ENCODE measurements at regions not wholly inside any gene's neighbourhood (a gene's known extent, or its start where the extent isn't known, plus 50 kb on each side); places are given as distances from the start of the nearest gene placed in this dataset.

DNA sequence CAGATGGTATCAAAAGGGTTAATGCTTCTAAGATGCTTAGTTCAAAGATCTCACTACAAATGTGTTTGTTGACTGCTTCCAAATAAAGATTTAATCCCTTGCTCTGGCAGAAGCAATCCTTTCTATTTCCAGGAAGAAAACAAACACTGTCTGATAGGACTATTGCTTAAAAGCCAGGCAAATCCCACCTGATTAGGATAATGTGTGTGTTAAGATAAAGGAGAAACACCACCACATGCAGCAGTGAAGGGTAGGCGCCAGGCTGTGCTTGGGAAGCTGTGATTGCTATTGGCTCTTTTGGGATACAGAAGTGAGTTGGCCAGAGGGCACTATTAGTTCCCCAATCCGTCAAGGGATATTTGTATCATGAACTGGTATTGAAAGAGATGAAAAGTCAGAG lies 62.8 kb upstream of the LRCH1 start:
- in situ Hi-C loops (cut with MboI; ENCODE audit: low pct_unique_long_range_greater_than_20kb, low sequenced_read_pairs, unreplicated experiment): no loop called here
- no peak for DNase-seq (ENCODE audit: low spot score)
- TF ChIP-seq, protein P1, sequence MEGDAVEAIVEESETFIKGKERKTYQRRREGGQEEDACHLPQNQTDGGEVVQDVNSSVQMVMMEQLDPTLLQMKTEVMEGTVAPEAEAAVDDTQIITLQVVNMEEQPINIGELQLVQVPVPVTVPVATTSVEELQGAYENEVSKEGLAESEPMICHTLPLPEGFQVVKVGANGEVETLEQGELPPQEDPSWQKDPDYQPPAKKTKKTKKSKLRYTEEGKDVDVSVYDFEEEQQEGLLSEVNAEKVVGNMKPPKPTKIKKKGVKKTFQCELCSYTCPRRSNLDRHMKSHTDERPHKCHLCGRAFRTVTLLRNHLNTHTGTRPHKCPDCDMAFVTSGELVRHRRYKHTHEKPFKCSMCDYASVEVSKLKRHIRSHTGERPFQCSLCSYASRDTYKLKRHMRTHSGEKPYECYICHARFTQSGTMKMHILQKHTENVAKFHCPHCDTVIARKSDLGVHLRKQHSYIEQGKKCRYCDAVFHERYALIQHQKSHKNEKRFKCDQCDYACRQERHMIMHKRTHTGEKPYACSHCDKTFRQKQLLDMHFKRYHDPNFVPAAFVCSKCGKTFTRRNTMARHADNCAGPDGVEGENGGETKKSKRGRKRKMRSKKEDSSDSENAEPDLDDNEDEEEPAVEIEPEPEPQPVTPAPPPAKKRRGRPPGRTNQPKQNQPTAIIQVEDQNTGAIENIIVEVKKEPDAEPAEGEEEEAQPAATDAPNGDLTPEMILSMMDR (IDR thresholded peaks at IDR 0.05; ENCODE audit: extremely low read depth, insufficient read depth, missing control alignments): no peak

DNA sequence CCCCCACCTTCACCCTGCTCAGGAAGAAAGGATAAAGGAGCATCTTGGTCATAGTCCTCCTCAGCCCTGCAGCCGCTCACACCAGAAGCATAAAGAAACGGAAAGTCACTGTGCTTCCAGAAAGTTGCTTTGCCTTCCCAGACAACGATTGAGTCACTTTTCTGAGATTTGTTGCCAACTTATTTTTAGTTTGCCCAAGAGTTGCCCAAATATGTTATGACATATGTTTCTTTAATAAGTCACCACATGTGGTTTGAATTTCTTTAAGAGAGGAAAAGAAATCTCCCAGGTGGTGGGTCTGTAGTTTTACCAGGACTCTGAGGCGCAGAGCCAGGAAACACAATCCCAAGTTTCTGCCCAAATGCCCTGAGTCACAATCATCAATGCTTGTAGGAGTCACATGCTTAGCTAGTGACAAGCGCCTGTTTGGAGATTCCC lies 63.4 kb upstream of the LRCH1 start:
- in situ Hi-C loops (cut with MboI; ENCODE audit: low pct_unique_long_range_greater_than_20kb, low sequenced_read_pairs, unreplicated experiment): loop anchor here (10.0 kb wide), 1 partner anchor 235 kb away; no protein-coding TSS in a partner anchor
- TF ChIP-seq, protein P1 (IDR thresholded peaks at IDR 0.05; ENCODE audit: extremely low read depth, insufficient read depth, missing control alignments): no peak
- no peak for DNase-seq (ENCODE audit: low spot score)

DNA sequence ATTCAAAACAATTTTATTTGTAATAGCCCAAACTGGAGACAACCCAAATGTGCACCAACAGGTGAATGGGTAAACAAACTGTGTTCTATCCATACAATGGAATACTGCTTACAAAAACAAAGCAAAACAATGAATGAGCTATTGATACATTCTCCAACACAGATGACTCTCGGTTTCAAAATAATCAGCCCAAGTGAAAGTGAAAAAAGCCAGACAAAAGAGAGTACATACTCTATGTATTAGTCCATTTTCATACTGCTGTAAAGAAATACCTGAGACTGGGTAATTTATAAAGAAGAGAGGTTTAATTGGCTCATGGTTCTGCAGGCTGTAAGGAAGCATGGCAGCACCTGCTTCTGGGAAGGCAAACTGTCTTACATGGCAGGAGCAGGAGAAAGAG lies 65.2 kb upstream of the LRCH1 start:
- DNase-seq (ENCODE audit: low spot score): no peak
- TF ChIP-seq, protein P1 (IDR thresholded peaks at IDR 0.05; ENCODE audit: extremely low read depth, insufficient read depth, missing control alignments): no peak
- in situ Hi-C loops (cut with MboI; ENCODE audit: low pct_unique_long_range_greater_than_20kb, low sequenced_read_pairs, unreplicated experiment): loop anchor here (10.0 kb wide), 1 partner anchor 237 kb away; no protein-coding TSS in a partner anchor

DNA sequence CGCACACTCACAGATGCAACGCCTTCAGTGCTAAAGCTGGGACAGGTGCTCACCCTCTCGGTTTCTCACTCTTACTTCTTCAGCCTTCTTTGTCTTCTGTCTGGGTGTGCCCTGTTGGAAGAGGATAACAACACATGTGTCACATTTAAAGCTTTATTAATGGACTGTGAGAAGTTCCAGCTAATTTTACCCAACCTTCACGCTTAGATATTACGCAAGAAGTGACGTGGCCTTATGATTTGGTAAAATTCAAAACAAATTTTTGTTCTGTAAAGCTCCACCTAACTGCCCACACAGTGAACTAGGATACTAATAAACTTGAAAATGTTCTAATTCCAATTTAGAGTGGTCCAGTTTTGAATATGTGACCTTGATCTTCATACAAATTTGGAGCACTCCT lies 66.7 kb upstream of the LRCH1 start:
- DNase-seq (ENCODE audit: low spot score): no peak

DNA sequence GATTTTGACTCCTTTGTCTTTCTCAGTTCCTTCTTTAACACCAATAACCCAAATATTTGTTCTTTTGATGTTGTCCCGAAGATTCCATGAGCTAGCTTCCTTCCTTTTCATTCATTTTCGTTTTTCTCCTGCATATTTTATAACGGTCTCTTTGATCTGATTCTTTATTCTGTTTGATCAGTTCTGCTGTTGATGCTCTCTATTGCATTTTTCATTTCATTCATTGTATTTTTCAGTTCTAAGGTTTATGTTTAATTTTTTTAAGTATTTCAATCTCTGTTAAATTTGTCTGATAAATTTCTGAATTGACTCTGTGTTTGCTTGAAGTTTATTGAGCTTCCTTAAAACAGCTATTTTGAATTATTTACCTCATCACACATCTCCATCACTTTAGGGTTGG lies 68.4 kb upstream of the LRCH1 start:
- DNase-seq (ENCODE audit: low spot score): no peak
- in situ Hi-C loops (cut with MboI; ENCODE audit: low pct_unique_long_range_greater_than_20kb, low sequenced_read_pairs, unreplicated experiment): loop anchor here (10.0 kb wide), 1 partner anchor 240 kb away; no protein-coding TSS in a partner anchor
- TF ChIP-seq, protein P1 (IDR thresholded peaks at IDR 0.05; ENCODE audit: extremely low read depth, insufficient read depth, missing control alignments): no peak

More for the DNA sequence above, 66.7 kb upstream of the LRCH1 start:
- TF ChIP-seq, protein P1 (IDR thresholded peaks at IDR 0.05; ENCODE audit: extremely low read depth, insufficient read depth, missing control alignments): no peak
- in situ Hi-C loops (cut with MboI; ENCODE audit: low pct_unique_long_range_greater_than_20kb, low sequenced_read_pairs, unreplicated experiment): loop anchor here (10.0 kb wide), 1 partner anchor 239 kb away; no protein-coding TSS in a partner anchor

DNA sequence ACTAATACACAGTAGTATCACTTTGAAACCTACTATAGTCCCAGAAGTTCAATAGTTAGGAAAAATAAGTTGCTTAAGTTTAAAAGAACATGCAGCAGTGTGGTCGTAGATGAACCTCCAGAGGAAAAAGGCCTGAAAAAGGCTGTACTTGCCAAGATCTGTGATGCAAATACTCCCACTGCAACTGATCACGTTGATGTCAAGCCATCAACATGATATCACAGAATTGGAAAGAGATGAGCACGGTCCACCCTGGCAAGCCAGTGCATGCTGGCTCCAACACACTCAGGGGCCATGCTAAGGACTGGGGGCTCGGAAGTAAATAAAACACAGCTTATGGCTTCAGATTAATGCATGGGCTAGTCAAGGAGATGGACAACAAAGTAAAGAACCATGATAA lies 71.8 kb upstream of the LRCH1 start:
- no peak for DNase-seq (ENCODE audit: low spot score)
- in situ Hi-C loops (cut with MboI; ENCODE audit: low pct_unique_long_range_greater_than_20kb, low sequenced_read_pairs, unreplicated experiment): loop anchor here (10.0 kb wide), 1 partner anchor 244 kb away; no protein-coding TSS in a partner anchor
- TF ChIP-seq, protein P1 (IDR thresholded peaks at IDR 0.05; ENCODE audit: extremely low read depth, insufficient read depth, missing control alignments): no peak
